HepG2 (cell line): ENCODE measurements at regions not wholly inside any gene's neighbourhood (a gene's known extent, or its start where the extent isn't known, plus 50 kb on each side); places are given as distances from the start of the nearest gene placed in this dataset.
"Not testable (repeated sequence)": the region's sequence is repeated elsewhere in the genome, so short reads cannot be mapped to it uniquely, and the experiment has no call there.

Experiments used
- ATAC-seq: fragments of 200-7000 bp; cut with Tn5 transposase; 3 replicates; pipeline ENCODE4 v1.9.1; 2020; ENCODE audit warnings: mild to moderate bottlenecking, moderate library complexity
- BruUV-seq: library from RNA; stranded (reverse); fragments of 400-500 nt; replicated peaks from 2 replicates; lab custom pipeline; 2021; lab: Mats Ljungman, UMichigan
- CTCF ChIA-PET: fragments of 300-600 bp; formaldehyde crosslinking; extraction: SDS; loops from one replicate; lab custom pipeline; 2021; ENCODE audit warnings: low total read pairs, inconsistent platforms, low intra/inter-chr PET ratio; lab: Yijun Ruan, JAX
- POLR2A ChIA-PET: fragments of 350-600 bp; sonication (Branson Sonifier 250); formaldehyde crosslinking; loops from one replicate; lab custom pipeline; 2020; ENCODE audit warnings: antibody characterized with exemption, inconsistent platforms; lab: Yijun Ruan, JAX
- DNase-seq: peaks from one replicate; pipeline ENCODE4 v3.0.0-alpha.2; 2015; ENCODE audit warnings: low spot score
- FAIRE-seq: peaks from 3 replicates; lab custom pipeline; 2011; peaks lifted over from hg19 to GRCh38; lab: Jason Lieb, UNC
- H2AFZ ChIP-seq: one replicate; pipeline ENCODE4 v1.6.1; 2011; ENCODE audit warnings: low read length, inconsistent platforms
- H3K27ac ChIP-seq: fragments of 300-600 bp; 3 replicates; pipeline ENCODE4 v1.8.0; 2011; ENCODE audit warnings: mixed run types, mild to moderate bottlenecking, mixed read lengths, low read length, inconsistent platforms; ENCODE audit not compliant: insufficient read depth; ENCODE audit errors: extremely low read length
- H3K27me3 ChIP-seq, 2 experiments: fragments of 200-600 bp in 1 of 2; 2 replicates in 1 of 2; 3 replicates in 1 of 2; pipeline versions ENCODE4 v1.6.0 to v1.8.0; 2011; ENCODE audit warnings: low read length in 2 of 2, mild to moderate bottlenecking in 2 of 2, moderate library complexity in 2 of 2, inconsistent platforms in 1 of 2; ENCODE audit not compliant: insufficient read depth in 2 of 2, control insufficient read depth in 1 of 2
- H3K36me3 ChIP-seq, 2 experiments: fragments of 200-600 bp in 1 of 2; replicated peaks in 1 of 2; 2 replicates in 1 of 2; 3 replicates in 1 of 2; pipeline versions ENCODE4 v1.5.1 to v1.8.0; 2011; ENCODE audit warnings: low read length in 2 of 2, inconsistent platforms in 1 of 2; ENCODE audit not compliant: insufficient read depth in 2 of 2, control insufficient read depth in 1 of 2
- H3K4me1 ChIP-seq: 2 replicates; pipeline ENCODE4 v1.5.1; 2012; ENCODE audit warnings: low read length, inconsistent platforms; ENCODE audit not compliant: insufficient read depth
- H3K4me2 ChIP-seq: 2 replicates; pipeline ENCODE4 v1.6.0; 2011; ENCODE audit warnings: low read depth, low read length, inconsistent platforms
- H3K4me3 ChIP-seq, 3 experiments: fragments of 200-600 bp in 1 of 3; sonication (generic), shearing (Covaris generic) in 1 of 3; replicated peaks in 1 of 3; 2 replicates each; pipeline ENCODE4 v1.5.1; 2011 to 2016; ENCODE audit warnings: low read length in 3 of 3, inconsistent platforms in 2 of 3, low read depth in 2 of 3, mild to moderate bottlenecking in 2 of 3, control low read depth in 1 of 3, mixed read lengths in 1 of 3; ENCODE audit not compliant: insufficient read depth in 1 of 3
- H3K79me2 ChIP-seq: one replicate; pipeline ENCODE4 v1.6.1; 2011; ENCODE audit warnings: low read length, inconsistent platforms; ENCODE audit not compliant: insufficient read depth
- H3K9ac ChIP-seq: 2 replicates; pipeline ENCODE4 v1.6.0; 2011; ENCODE audit warnings: mild to moderate bottlenecking, low read depth, low read length, inconsistent platforms; ENCODE audit not compliant: insufficient read depth
- H3K9me3 ChIP-seq: 2 replicates; pipeline ENCODE4 v1.5.1; 2012; ENCODE audit warnings: mild to moderate bottlenecking, low read length
- H4K20me1 ChIP-seq: 2 replicates; pipeline ENCODE4 v1.6.0; 2011; ENCODE audit warnings: inconsistent platforms, mild to moderate bottlenecking, low read length, moderate library complexity; ENCODE audit not compliant: insufficient read depth
- ARNTL ChIP-seq: sonication (generic); formaldehyde crosslinking; IDR thresholded peaks from 2 replicates; pipeline ENCODE4 v1.4.0; 2020; ENCODE audit warnings: mild to moderate bottlenecking, missing genetic modification reagents
- CBX1 ChIP-seq: IDR thresholded peaks from one replicate; pipeline ENCODE4 v1.6.1; 2016; ENCODE audit warnings: antibody characterized with exemption, low read depth
- ELF1 ChIP-seq: sonication (generic); formaldehyde crosslinking; IDR thresholded peaks from 2 replicates; pipeline ENCODE4 v1.4.0; 2020; ENCODE audit warnings: missing genetic modification reagents
- GRHL1 ChIP-seq: sonication (generic); formaldehyde crosslinking; conservative IDR thresholded peaks from 2 replicates; pipeline ENCODE4 v1.8.0; 2022; ENCODE audit warnings: missing genetic modification reagents
- HNRNPUL1 ChIP-seq: fragments of 200-400 bp; formaldehyde crosslinking; IDR thresholded peaks from 2 replicates; pipeline ENCODE4 v1.6.1; 2017; ENCODE audit warnings: low read depth, mild to moderate bottlenecking, low read length, moderate library complexity
- TBX2 ChIP-seq: sonication (generic); formaldehyde crosslinking; IDR thresholded peaks from 2 replicates; pipeline ENCODE4 v1.5.0; 2020; ENCODE audit warnings: missing genetic modification reagents, mild to moderate bottlenecking, borderline replicate concordance
- ZMAT3 ChIP-seq: sonication (generic); formaldehyde crosslinking; conservative IDR thresholded peaks from 2 replicates; pipeline ENCODE4 v1.7.0; 2021; ENCODE audit warnings: missing genetic modification reagents
- ZNF138 ChIP-seq: sonication (generic); formaldehyde crosslinking; IDR thresholded peaks from 2 replicates; pipeline ENCODE4 v1.5.0; 2020; ENCODE audit warnings: mild to moderate bottlenecking, low read depth, missing genetic modification reagents
- ZNF382 ChIP-seq: sonication (generic); formaldehyde crosslinking; IDR thresholded peaks from 2 replicates; pipeline ENCODE4 v1.5.0; 2020; ENCODE audit warnings: missing genetic modification reagents, mild to moderate bottlenecking, borderline replicate concordance
- ZNF513 ChIP-seq: sonication (generic); formaldehyde crosslinking; conservative IDR thresholded peaks from 2 replicates; pipeline ENCODE4 v1.5.0; 2020; ENCODE audit warnings: missing genetic modification reagents
- WGBS: methylation state at CpG from one replicate; pipeline ENCODE4 v1.1.6; 2017; ENCODE audit warnings: low lambda C conversion rate; 5-methylcytosine and 5-hydroxymethylcytosine counted together
- in situ Hi-C: cut with HindIII; loops from 2 replicates; pipeline ENCODE4 v1.10.0; 2017; ENCODE audit warnings: low pct_unique_long_range_greater_than_20kb; ENCODE audit not compliant: extremely low pct_ligation_motif_present
- intact Hi-C: fragments of 100-400 bp; cut with micrococcal nuclease; formaldehyde crosslinking; loops from one replicate; pipeline ENCODE4 v1.10.0; 2022; ENCODE audit not compliant: unreplicated experiment

GRCh38 chr4:154152546-154152945, 339.1 kb downstream of the DCHS2 start:
- no peak for DNase-seq
- Histone ChIP-seq H3K36me3 (no peaks in the 10 kb centered on the region), H3K27ac (no peak overlapping the region), H3K4me3 (no peak overlapping the region), H4K20me1 (no peaks in the 10 kb centered on the region), H3K4me1 (no peaks in the 10 kb centered on the region), H3K79me2 (no peaks in the 10 kb centered on the region), H3K4me2 (no peak overlapping the region), H3K9ac (no peak overlapping the region), H3K9me3 (no peaks in the 10 kb centered on the region), H2AFZ (no peak overlapping the region), H3K27me3 (no peaks in the 10 kb centered on the region; a peak in 1 of 5 replicates)
- in situ Hi-C loops, result no loop called here
- BruUV-seq, result no TSS peak
- CTCF ChIA-PET, result no interaction called here
- no peak for ATAC-seq
- POLR2A ChIA-PET, result no interaction called here
- no peak for FAIRE-seq
- 51% methylated on average over 13 of the region's 13 CpGs for WGBS
- intact Hi-C loops, result no loop called here
- TF ChIP-seq CBX1, result no peak
- no peak for TF ChIP-seq ELF1 (CRISPR knock-in tag)
- TF ChIP-seq ZNF513, result no peak
- TF ChIP-seq HNRNPUL1, result no peak
- no peak for TF ChIP-seq GRHL1 (CRISPR knock-in tag)
- no peak for TF ChIP-seq ZNF138 (CRISPR knock-in tag)
- TF ChIP-seq ARNTL (CRISPR knock-in tag), result no peak
- no peak for TF ChIP-seq ZMAT3 (CRISPR knock-in tag)
- TF ChIP-seq TBX2 (CRISPR knock-in tag), result no peak
- no peak for TF ChIP-seq ZNF382 (CRISPR knock-in tag)

GRCh38 chr4:154149236-154149635, 342.4 kb downstream of the DCHS2 start:
- FAIRE-seq, H3K4me3 ChIP-seq, H3K79me2 ChIP-seq, H3K36me3 ChIP-seq, H3K4me2 ChIP-seq, in situ Hi-C loops, intact Hi-C loops, BruUV-seq, CTCF ChIA-PET, DNase-seq, H2AFZ ChIP-seq, H3K4me1 ChIP-seq, H3K27me3 ChIP-seq, H3K9ac ChIP-seq, H4K20me1 ChIP-seq, ATAC-seq, H3K9me3 ChIP-seq, POLR2A ChIA-PET, H3K27ac ChIP-seq: not testable (repeated sequence)
- WGBS, result 13% methylated on average over 5 of the region's 5 CpGs
